ENCODE measurements at regions not wholly inside any gene's neighbourhood (a gene's known extent, or its start where the extent isn't known, plus 50 kb on each side); places are given as distances from the start of the nearest gene placed in this dataset.

GRCh38 chrX:80246271-80246670, 174.0 kb upstream of the TENT5D start:
- 30% methylated on average over 2 of the region's 2 CpGs for WGBS (ENCODE audit: insufficient coverage, insufficient replicate concordance, low lambda C conversion rate, missing lambda C conversion rate)
- ChIA-PET CTCF (no interaction called here), SMC1A (ENCODE audit: uncharacterized antibody, unreplicated experiment) (interaction anchor here (1.5 kb wide), 1 partner anchor 11 kb away, joined by 3 read pairs; no protein-coding TSS in a partner anchor), RAD21 (ENCODE audit: unreplicated experiment) (no interaction called here), POLR2A (no interaction called here)
- FAIRE-seq (no peak), DNase-seq (ENCODE audit: low read depth, low spot score) (no peak), ATAC-seq (no peak)
- Histone ChIP-seq H3K9ac (ENCODE audit: control insufficient read depth, insufficient read depth, low read length) (no peak overlapping the region), H3K4me3 (no peak overlapping the region), H3K36me3 (ENCODE audit: control insufficient read depth in 2 of 2, insufficient read depth in 2 of 2, low read length in 1 of 2) (no peaks in the 10 kb centered on the region), H3K4me1 (ENCODE audit: control insufficient read depth, insufficient read depth, low read length) (no peaks in the 10 kb centered on the region), H2AFZ (ENCODE audit: control insufficient read depth, low read depth, low read length) (no peak overlapping the region), H3K79me2 (ENCODE audit: control insufficient read depth, insufficient read depth, low read length) (no peaks in the 10 kb centered on the region), H3K9me3 (replicated peaks; ENCODE audit: control insufficient read depth, insufficient read depth, low read length) (no peaks in the 10 kb centered on the region), H3K27ac (ENCODE audit: control insufficient read depth, insufficient read depth) (no peak overlapping the region), H3K27me3 (replicated peaks in 1 of 2; ENCODE audit: control insufficient read depth in 2 of 2, insufficient read depth in 2 of 2, low read length in 1 of 2) (no peaks in the 10 kb centered on the region), H4K20me1 (ENCODE audit: control insufficient read depth, insufficient read depth) (no peaks in the 10 kb centered on the region), H3K4me2 (ENCODE audit: control insufficient read depth, insufficient read depth) (no peak overlapping the region)
- in situ Hi-C loops (cut with MboI) (no loop called here), intact Hi-C loops (cut with micrococcal nuclease; ENCODE audit: unreplicated experiment) (no loop called here)
- no TSS peak for BruUV-seq (replicated peaks)
- TF ChIP-seq CHD1 (IDR thresholded peaks at IDR 0.05; ENCODE audit: low read depth, low read length) (no peak), ZSCAN29 (IDR thresholded peaks at IDR 0.05) (no peak), RAD21 (IDR thresholded peaks at IDR 0.05; ENCODE audit: insufficient read depth, low read depth, low read length) (no peak), BCL3 (IDR thresholded peaks at IDR 0.05; ENCODE audit: borderline replicate concordance, insufficient read depth, low read depth, low read length, poor library complexity, severe bottlenecking) (no peak), PRDM15 (CRISPR knock-in tag; IDR thresholded peaks at IDR 0.05) (no peak), CHD2 (IDR thresholded peaks at IDR 0.05; ENCODE audit: borderline replicate concordance, low read depth, low read length) (no peak), CBFB (IDR thresholded peaks at IDR 0.05; ENCODE audit: low read depth) (no peak), SREBF1 (IDR thresholded peaks at IDR 0.05; ENCODE audit: low read length) (no peak), STAT3 (IDR thresholded peaks at IDR 0.05; ENCODE audit: low read depth, low read length) (no peak), YBX1 (IDR thresholded peaks at IDR 0.05) (no peak), ZBTB4 (CRISPR knock-in tag; IDR thresholded peaks at IDR 0.05) (no peak), BHLHE40 (IDR thresholded peaks at IDR 0.05; ENCODE audit: borderline replicate concordance in 1 of 2, low read depth in 2 of 2, low read length in 1 of 2) (no peak), EED (IDR thresholded peaks at IDR 0.05; ENCODE audit: low read depth) (no peak)
- TF ChIP-seq, protein P1, sequence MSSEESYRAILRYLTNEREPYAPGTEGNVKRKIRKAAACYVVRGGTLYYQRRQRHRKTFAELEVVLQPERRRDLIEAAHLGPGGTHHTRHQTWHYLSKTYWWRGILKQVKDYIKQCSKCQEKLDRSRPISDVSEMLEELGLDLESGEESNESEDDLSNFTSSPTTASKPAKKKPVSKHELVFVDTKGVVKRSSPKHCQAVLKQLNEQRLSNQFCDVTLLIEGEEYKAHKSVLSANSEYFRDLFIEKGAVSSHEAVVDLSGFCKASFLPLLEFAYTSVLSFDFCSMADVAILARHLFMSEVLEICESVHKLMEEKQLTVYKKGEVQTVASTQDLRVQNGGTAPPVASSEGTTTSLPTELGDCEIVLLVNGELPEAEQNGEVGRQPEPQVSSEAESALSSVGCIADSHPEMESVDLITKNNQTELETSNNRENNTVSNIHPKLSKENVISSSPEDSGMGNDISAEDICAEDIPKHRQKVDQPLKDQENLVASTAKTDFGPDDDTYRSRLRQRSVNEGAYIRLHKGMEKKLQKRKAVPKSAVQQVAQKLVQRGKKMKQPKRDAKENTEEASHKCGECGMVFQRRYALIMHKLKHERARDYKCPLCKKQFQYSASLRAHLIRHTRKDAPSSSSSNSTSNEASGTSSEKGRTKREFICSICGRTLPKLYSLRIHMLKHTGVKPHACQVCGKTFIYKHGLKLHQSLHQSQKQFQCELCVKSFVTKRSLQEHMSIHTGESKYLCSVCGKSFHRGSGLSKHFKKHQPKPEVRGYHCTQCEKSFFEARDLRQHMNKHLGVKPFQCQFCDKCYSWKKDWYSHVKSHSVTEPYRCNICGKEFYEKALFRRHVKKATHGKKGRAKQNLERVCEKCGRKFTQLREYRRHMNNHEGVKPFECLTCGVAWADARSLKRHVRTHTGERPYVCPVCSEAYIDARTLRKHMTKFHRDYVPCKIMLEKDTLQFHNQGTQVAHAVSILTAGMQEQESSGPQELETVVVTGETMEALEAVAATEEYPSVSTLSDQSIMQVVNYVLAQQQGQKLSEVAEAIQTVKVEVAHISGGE (CRISPR knock-in tag; IDR thresholded peaks at IDR 0.05), result no peak

Data from GM12878 (cell line).